GM23248 (cell line): ENCODE measurements at regions not wholly inside any gene's neighbourhood (a gene's known extent, or its start where the extent isn't known, plus 50 kb on each side); places are given as distances from the start of the nearest gene placed in this dataset.

Experiments
- DNase-seq: peaks from one replicate; pipeline ENCODE4 v3.0.0-alpha.2; 2015
- H2AFZ ChIP-seq: fragments of 200-600 bp; sonication (generic); 2 replicates; pipeline ENCODE4 v1.6.1; 2016; ENCODE audit warnings: antibody characterized with exemption
- H3F3A ChIP-seq: fragments of 200-600 bp; sonication (generic); 2 replicates; pipeline ENCODE4 v1.6.1; 2016; ENCODE audit warnings: mild to moderate bottlenecking, antibody characterized with exemption, mixed run types; ENCODE audit not compliant: insufficient read depth
- H3K27ac ChIP-seq: fragments of 200-600 bp; sonication (generic); 2 replicates; pipeline ENCODE4 v1.5.1; 2016; ENCODE audit warnings: mild to moderate bottlenecking
- H3K27me3 ChIP-seq: fragments of 200-600 bp; sonication (generic); replicated peaks from 2 replicates; pipeline ENCODE4 v1.6.1; 2016; ENCODE audit warnings: mild to moderate bottlenecking; ENCODE audit not compliant: insufficient read depth
- H3K36me3 ChIP-seq: fragments of 200-600 bp; sonication (generic); 2 replicates; pipeline ENCODE4 v1.6.1; 2016; ENCODE audit warnings: low read depth, mild to moderate bottlenecking
- H3K4me1 ChIP-seq: fragments of 200-600 bp; sonication (generic); 2 replicates; pipeline ENCODE4 v1.6.1; 2016; ENCODE audit warnings: mild to moderate bottlenecking; ENCODE audit not compliant: insufficient read depth
- H3K4me2 ChIP-seq: fragments of 200-600 bp; sonication (generic); one replicate; pipeline ENCODE4 v1.6.1; 2016; ENCODE audit warnings: mild to moderate bottlenecking; ENCODE audit not compliant: unreplicated experiment
- H3K4me3 ChIP-seq: fragments of 200-600 bp; sonication (generic); 2 replicates; pipeline ENCODE4 v1.5.1; 2016; ENCODE audit warnings: mild to moderate bottlenecking
- H3K79me2 ChIP-seq: fragments of 200-600 bp; sonication (generic); 2 replicates; pipeline ENCODE4 v1.6.1; 2016; ENCODE audit warnings: mild to moderate bottlenecking; ENCODE audit not compliant: insufficient read depth
- H3K9ac ChIP-seq: fragments of 200-600 bp; sonication (generic); 2 replicates; pipeline ENCODE4 v1.6.1; 2016; ENCODE audit warnings: mild to moderate bottlenecking
- H3K9me2 ChIP-seq: fragments of 200-600 bp; sonication (generic); 2 replicates; pipeline ENCODE4 v1.6.1; 2016; ENCODE audit warnings: mixed run types, mild to moderate bottlenecking, moderate library complexity; ENCODE audit not compliant: insufficient read depth
- H3K9me3 ChIP-seq: fragments of 200-600 bp; sonication (generic); one replicate; pipeline ENCODE4 v1.6.1; 2017; ENCODE audit warnings: low read depth
- H4K20me1 ChIP-seq: fragments of 200-600 bp; sonication (generic); 2 replicates; pipeline ENCODE4 v1.6.0; 2016; ENCODE audit not compliant: insufficient read depth
- EZH2 ChIP-seq: fragments of 200-600 bp; sonication (generic); IDR thresholded peaks from 2 replicates; pipeline ENCODE4 v1.6.1; 2018; ENCODE audit warnings: antibody characterized with exemption, mild to moderate bottlenecking; ENCODE audit not compliant: insufficient read depth, poor library complexity, severe bottlenecking
- EZH2phosphoT487 ChIP-seq: fragments of 200-600 bp; sonication (generic); IDR thresholded peaks from 2 replicates; pipeline ENCODE4 v1.6.1; 2018; ENCODE audit warnings: antibody characterized with exemption, moderate library complexity, mild to moderate bottlenecking, low read depth; ENCODE audit not compliant: insufficient read depth
- WGBS, 2 experiments: methylation state at CpG; one replicate each; pipeline ENCODE4 v1.1.6; 2015 to 2017; ENCODE audit warnings: low lambda C conversion rate in 2 of 2, low coverage in 1 of 2; ENCODE audit errors: missing lambda C conversion rate in 2 of 2; 5-methylcytosine and 5-hydroxymethylcytosine counted together
- in situ Hi-C: fragments of 300-500 bp; cut with MboI; formaldehyde crosslinking; loops from 2 replicates; pipeline ENCODE4 v1.15.0; 2020

- H3K36me3 ChIP-seq, result no peaks in the 10 kb centered on the region
- H3K9ac ChIP-seq, result no peak overlapping the region
- TF ChIP-seq EZH2 (no peak), EZH2phosphoT487 (no peak)
- no peaks in the 10 kb centered on the region for H3K27me3 ChIP-seq
- WGBS, 2 experiments, result 4% methylated on average over 3 of the region's 3 CpGs
- no peak overlapping the region for H2AFZ ChIP-seq
- H3K27ac ChIP-seq, result no peak overlapping the region
- no peaks in the 10 kb centered on the region for H3K79me2 ChIP-seq
- H3K4me2 ChIP-seq, result no peak overlapping the region
- in situ Hi-C loops, result no loop called here
- no peaks in the 10 kb centered on the region for H3K4me1 ChIP-seq
- no peaks in the 10 kb centered on the region for H3F3A ChIP-seq
- H3K9me3 ChIP-seq, result no peaks in the 10 kb centered on the region
- no peaks in the 10 kb centered on the region for H4K20me1 ChIP-seq
- no peak overlapping the region for H3K4me3 ChIP-seq
- H3K9me2 ChIP-seq, result no peaks in the 10 kb centered on the region
- DNase-seq, result no peak
Measured at GRCh38 chr2:79271456-79271855, 111.9 kb upstream of the REG3A start.

- H3F3A ChIP-seq, result no peaks in the 10 kb centered on the region
- no peaks in the 10 kb centered on the region for H3K36me3 ChIP-seq
- no peaks in the 10 kb centered on the region for H3K4me1 ChIP-seq
- H2AFZ ChIP-seq, result no peak overlapping the region
- no peak for DNase-seq
- no peaks in the 10 kb centered on the region for H3K9me2 ChIP-seq
- no peak for TF ChIP-seq EZH2
- TF ChIP-seq EZH2phosphoT487, result no peak
- no peaks in the 10 kb centered on the region for H3K9me3 ChIP-seq
- 23 to 30% methylated on average over 2 of the region's 2 CpGs for WGBS, 2 experiments
- H3K4me2 ChIP-seq, result no peak overlapping the region
- no peaks in the 10 kb centered on the region for H4K20me1 ChIP-seq
- no peak overlapping the region for H3K4me3 ChIP-seq
- in situ Hi-C loops, result no loop called here
- H3K27ac ChIP-seq, result no peak overlapping the region
- H3K27me3 ChIP-seq, result no peaks in the 10 kb centered on the region
- H3K79me2 ChIP-seq, result no peaks in the 10 kb centered on the region
- no peak overlapping the region for H3K9ac ChIP-seq
Measured at GRCh38 chr2:79260848-79261247, 101.3 kb upstream of the REG3A start.

GRCh38 chr2:79259959-79260358, 100.4 kb upstream of the REG3A start:
- Histone ChIP-seq H3K9ac (no peak overlapping the region), H4K20me1 (no peaks in the 10 kb centered on the region), H3K9me2 (no peaks in the 10 kb centered on the region), H3K4me3 (no peak overlapping the region), H3K9me3 (no peaks in the 10 kb centered on the region), H3K27me3 (no peaks in the 10 kb centered on the region), H3K36me3 (no peaks in the 10 kb centered on the region), H3K79me2 (no peaks in the 10 kb centered on the region), H3K27ac (no peak overlapping the region), H3K4me2 (no peak overlapping the region), H2AFZ (no peak overlapping the region), H3K4me1 (no peaks in the 10 kb centered on the region), H3F3A (no peaks in the 10 kb centered on the region)
- in situ Hi-C loops, result no loop called here
- no peak for DNase-seq
- TF ChIP-seq EZH2 (no peak), EZH2phosphoT487 (no peak)
- 6 to 13% methylated on average over 1 of the region's 1 CpG for WGBS, 2 experiments

GRCh38 chr2:79259296-79259695, 99.7 kb upstream of the REG3A start:
- no peaks in the 10 kb centered on the region for H4K20me1 ChIP-seq
- no peak overlapping the region for H3K4me3 ChIP-seq
- no peak overlapping the region for H3K4me2 ChIP-seq
- no peak overlapping the region for H2AFZ ChIP-seq
- no peak for DNase-seq
- H3K27me3 ChIP-seq, result no peaks in the 10 kb centered on the region
- no peaks in the 10 kb centered on the region for H3K79me2 ChIP-seq
- no peaks in the 10 kb centered on the region for H3K4me1 ChIP-seq
- no peak for TF ChIP-seq EZH2
- no peak for TF ChIP-seq EZH2phosphoT487
- no peaks in the 10 kb centered on the region for H3K36me3 ChIP-seq
- in situ Hi-C loops, result no loop called here
- no peak overlapping the region for H3K9ac ChIP-seq
- H3K9me2 ChIP-seq, result no peaks in the 10 kb centered on the region
- 5 to 11% methylated on average over 3 of the region's 3 CpGs for WGBS, 2 experiments
- H3K27ac ChIP-seq, result no peak overlapping the region
- no peaks in the 10 kb centered on the region for H3F3A ChIP-seq
- H3K9me3 ChIP-seq, result no peaks in the 10 kb centered on the region

- Histone ChIP-seq H4K20me1 (no peaks in the 10 kb centered on the region), H3K27me3 (no peaks in the 10 kb centered on the region), H3K79me2 (no peaks in the 10 kb centered on the region), H3K4me2 (no peak overlapping the region), H3F3A (no peaks in the 10 kb centered on the region), H3K4me3 (no peak overlapping the region), H2AFZ (no peak overlapping the region), H3K27ac (no peak overlapping the region), H3K9ac (no peak overlapping the region), H3K4me1 (no peaks in the 10 kb centered on the region), H3K9me3 (no peaks in the 10 kb centered on the region), H3K36me3 (no peaks in the 10 kb centered on the region), H3K9me2 (no peaks in the 10 kb centered on the region)
- 18% methylated on average over 2 of the region's 2 CpGs for WGBS, 2 experiments
- TF ChIP-seq EZH2phosphoT487, result no peak
- TF ChIP-seq EZH2, result no peak
- no peak for DNase-seq
- in situ Hi-C loops, result no loop called here
Measured at GRCh38 chr2:79253243-79253774, 93.8 kb upstream of the REG3A start.
